Kidney glomerular epithelial cell (primary cell): ENCODE measurements at regions not wholly inside any gene's neighbourhood (a gene's known extent, or its start where the extent isn't known, plus 50 kb on each side); places are given as distances from the start of the nearest gene placed in this dataset.
"Not testable (repeated sequence)": the region's sequence is repeated elsewhere in the genome, so short reads cannot be mapped to it uniquely, and the experiment has no call there.

Source experiments
- DNase-seq: peaks from one replicate; lab custom pipeline; 2025; lab: John Stamatoyannopoulos, UW

GRCh38 chr6:1156411-1156810 lies 155.5 kb upstream of the FOXQ1 start:
- DNase-seq: not testable (repeated sequence)

- no peak for DNase-seq
Observed at GRCh38 chr6:1153696-1154245, 158.1 kb upstream of the FOXQ1 start.

GRCh38 chr6:1146500-1146899 lies 165.4 kb upstream of the FOXQ1 start:
- no peak for DNase-seq

GRCh38 chr6:1145768-1146218 lies 166.1 kb upstream of the FOXQ1 start:
- no peak for DNase-seq

GRCh38 chr6:1144842-1145767 lies 166.8 kb upstream of the FOXQ1 start:
- DNase-seq: peak; percentile 36

GRCh38 chr6:1143655-1144054 lies 168.2 kb upstream of the FOXQ1 start:
- DNase-seq: peak; percentile 16

GRCh38 chr6:1139155-1139890 lies 172.6 kb upstream of the FOXQ1 start:
- DNase-seq: no peak

- no peak for DNase-seq
Observed at GRCh38 chr6:1137849-1138248, 174.0 kb upstream of the FOXQ1 start.

- no peak for DNase-seq
Observed at GRCh38 chr6:1136827-1137226, 175.1 kb upstream of the FOXQ1 start.

GRCh38 chr6:1136415-1136774 lies 175.5 kb upstream of the FOXQ1 start:
- peak; percentile 46 for DNase-seq

GRCh38 chr6:1135726-1136414 lies 176.0 kb upstream of the FOXQ1 start:
- no peak for DNase-seq

GRCh38 chr6:1131285-1132079 lies 180.4 kb upstream of the FOXQ1 start:
- peak; percentile 89 for DNase-seq

- DNase-seq: no peak
Observed at GRCh38 chr6:1130709-1131108, 181.2 kb upstream of the FOXQ1 start.

- no peak for DNase-seq
Observed at GRCh38 chr6:1129131-1129530, 182.8 kb upstream of the FOXQ1 start.

GRCh38 chr6:1127597-1128288 lies 184.2 kb upstream of the FOXQ1 start:
- DNase-seq: no peak

- no peak for DNase-seq
Observed at GRCh38 chr6:1127129-1127528, 184.8 kb upstream of the FOXQ1 start.

GRCh38 chr6:1126036-1126435 lies 185.9 kb upstream of the FOXQ1 start:
- no peak for DNase-seq

GRCh38 chr6:1125297-1125696 lies 186.6 kb upstream of the FOXQ1 start:
- no peak for DNase-seq

- DNase-seq: no peak
Observed at GRCh38 chr6:1124885-1125284, 187.0 kb upstream of the FOXQ1 start.
